OCI-LY3 (cell line): ENCODE measurements at regions not wholly inside any gene's neighbourhood (a gene's known extent, or its start where the extent isn't known, plus 50 kb on each side); places are given as distances from the start of the nearest gene placed in this dataset.
"Not testable (repeated sequence)": the region's sequence is repeated elsewhere in the genome, so short reads cannot be mapped to it uniquely, and the experiment has no call there.

Source experiments
- H2AFZ ChIP-seq: fragments of 200-600, 300-600 bp; shearing (Covaris generic); 2 replicates; pipeline ENCODE4 v1.6.0; 2014; ENCODE audit warnings: antibody characterized with exemption, low read depth, low read length
- H3K27ac ChIP-seq: fragments of 200-600, 300-600 bp; sonication (generic); 2 replicates; pipeline ENCODE4 v1.5.1; 2014; ENCODE audit warnings: mild to moderate bottlenecking, low read length, moderate library complexity, mixed read lengths
- H3K27me3 ChIP-seq: fragments of 200-600, 300-600 bp; sonication (generic); 2 replicates; pipeline ENCODE4 v1.6.1; 2014; ENCODE audit warnings: low read depth, low read length, mixed read lengths
- H3K36me3 ChIP-seq: fragments of 200-600, 300-600 bp; sonication (generic); replicated peaks from 2 replicates; pipeline ENCODE3; 2014; ENCODE audit warnings: low read depth, low read length, mixed read lengths
- H3K4me1 ChIP-seq: fragments of 300-600, 200-600 bp; sonication (generic); 2 replicates; pipeline ENCODE4 v1.6.1; 2014; ENCODE audit warnings: low read length, mixed read lengths
- H3K4me2 ChIP-seq: fragments of 200-600, 300-600 bp; sonication (generic); 2 replicates; pipeline ENCODE4 v1.6.1; 2014; ENCODE audit warnings: low read length, mixed read lengths
- H3K4me3 ChIP-seq: fragments of 300-600, 200-600 bp; sonication (generic); 2 replicates; pipeline ENCODE4 v1.5.1; 2014; ENCODE audit warnings: antibody characterized with exemption, mild to moderate bottlenecking, low read length, moderate library complexity
- H3K79me2 ChIP-seq: fragments of 300-600, 200-600 bp; shearing (Covaris generic); 2 replicates; pipeline ENCODE4 v1.6.1; 2014; ENCODE audit warnings: mild to moderate bottlenecking, low read length, mixed read lengths
- H3K9ac ChIP-seq: fragments of 300-600, 200-600 bp; shearing (Covaris generic); 2 replicates; pipeline ENCODE4 v1.6.0; 2014; ENCODE audit warnings: mild to moderate bottlenecking, low read length, moderate library complexity
- H3K9me3 ChIP-seq: fragments of 200-600, 300-600 bp; shearing (Covaris generic); 2 replicates; pipeline ENCODE4 v1.6.1; 2014; ENCODE audit warnings: low read length, mixed read lengths; ENCODE audit not compliant: insufficient read depth
- H4K20me1 ChIP-seq: fragments of 200-600, 300-600 bp; sonication (generic); 2 replicates; pipeline ENCODE4 v1.6.1; 2016; ENCODE audit warnings: low read length, mixed read lengths; ENCODE audit not compliant: insufficient read depth
- EZH2phosphoT487 ChIP-seq: fragments of 200-600 bp; shearing (Covaris generic); IDR thresholded peaks from 2 replicates; pipeline ENCODE4 v1.6.1; 2018; ENCODE audit warnings: antibody characterized with exemption, mixed run types, low read depth
- TF ChIP-seq, protein P1 (sequence below): fragments of 200-600, 300-600 bp; sonication (generic); IDR thresholded peaks from 2 replicates; pipeline ENCODE4 v1.5.1; 2014; ENCODE audit warnings: antibody characterized with exemption, low read length, low read depth

GRCh38 chr2:84065857-84066256 lies 393.2 kb downstream of the SUCLG1 start:
- Histone ChIP-seq H3K79me2 (no peaks in the 10 kb centered on the region), H2AFZ (no peak overlapping the region), H3K4me1 (no peaks in the 10 kb centered on the region), H3K4me3 (no peak overlapping the region), H4K20me1 (no peaks in the 10 kb centered on the region), H3K27ac (no peak overlapping the region), H3K27me3 (no peaks in the 10 kb centered on the region), H3K36me3 (no peaks in the 10 kb centered on the region), H3K9me3 (no peaks in the 10 kb centered on the region), H3K4me2 (no peak overlapping the region), H3K9ac (no peak overlapping the region)
- no peak for TF ChIP-seq EZH2phosphoT487
- TF ChIP-seq, protein P1, sequence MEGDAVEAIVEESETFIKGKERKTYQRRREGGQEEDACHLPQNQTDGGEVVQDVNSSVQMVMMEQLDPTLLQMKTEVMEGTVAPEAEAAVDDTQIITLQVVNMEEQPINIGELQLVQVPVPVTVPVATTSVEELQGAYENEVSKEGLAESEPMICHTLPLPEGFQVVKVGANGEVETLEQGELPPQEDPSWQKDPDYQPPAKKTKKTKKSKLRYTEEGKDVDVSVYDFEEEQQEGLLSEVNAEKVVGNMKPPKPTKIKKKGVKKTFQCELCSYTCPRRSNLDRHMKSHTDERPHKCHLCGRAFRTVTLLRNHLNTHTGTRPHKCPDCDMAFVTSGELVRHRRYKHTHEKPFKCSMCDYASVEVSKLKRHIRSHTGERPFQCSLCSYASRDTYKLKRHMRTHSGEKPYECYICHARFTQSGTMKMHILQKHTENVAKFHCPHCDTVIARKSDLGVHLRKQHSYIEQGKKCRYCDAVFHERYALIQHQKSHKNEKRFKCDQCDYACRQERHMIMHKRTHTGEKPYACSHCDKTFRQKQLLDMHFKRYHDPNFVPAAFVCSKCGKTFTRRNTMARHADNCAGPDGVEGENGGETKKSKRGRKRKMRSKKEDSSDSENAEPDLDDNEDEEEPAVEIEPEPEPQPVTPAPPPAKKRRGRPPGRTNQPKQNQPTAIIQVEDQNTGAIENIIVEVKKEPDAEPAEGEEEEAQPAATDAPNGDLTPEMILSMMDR: no peak

- no peaks in the 10 kb centered on the region for H3K9me3 ChIP-seq
- TF ChIP-seq, protein P1: no peak
- no peak for TF ChIP-seq EZH2phosphoT487
Measured at GRCh38 chr2:84057917-84058560, 401.0 kb downstream of the SUCLG1 start.

GRCh38 chr2:84055816-84056215 lies 403.3 kb downstream of the SUCLG1 start:
- Histone ChIP-seq H3K27ac (no peak overlapping the region), H3K4me1 (no peaks in the 10 kb centered on the region)
- TF ChIP-seq, protein P1: no peak
- TF ChIP-seq EZH2phosphoT487: no peak

More at GRCh38 chr2:84057917-84058560, 401.0 kb downstream of the SUCLG1 start:
- Histone ChIP-seq H2AFZ (no peak overlapping the region), H3K4me3 (no peak overlapping the region), H4K20me1 (no peaks in the 10 kb centered on the region), H3K36me3 (no peaks in the 10 kb centered on the region), H3K27me3 (no peaks in the 10 kb centered on the region), H3K27ac (no peak overlapping the region), H3K4me2 (no peak overlapping the region), H3K9ac (no peak overlapping the region), H3K4me1 (no peaks in the 10 kb centered on the region), H3K79me2 (no peaks in the 10 kb centered on the region)

GRCh38 chr2:84054577-84054976 lies 404.5 kb downstream of the SUCLG1 start:
- H3K27me3 ChIP-seq, H3K36me3 ChIP-seq, H3K27ac ChIP-seq, H4K20me1 ChIP-seq, H3K79me2 ChIP-seq, H3K4me3 ChIP-seq, H3K4me1 ChIP-seq, H3K4me2 ChIP-seq, H3K9me3 ChIP-seq, H2AFZ ChIP-seq, H3K9ac ChIP-seq: not testable (repeated sequence)

More at GRCh38 chr2:84055816-84056215, 403.3 kb downstream of the SUCLG1 start:
- H3K79me2 ChIP-seq: no peaks in the 10 kb centered on the region
- no peak overlapping the region for H3K9ac ChIP-seq
- no peak overlapping the region for H2AFZ ChIP-seq
- H4K20me1 ChIP-seq: no peaks in the 10 kb centered on the region
- no peaks in the 10 kb centered on the region for H3K27me3 ChIP-seq
- H3K4me3 ChIP-seq: no peak overlapping the region
- H3K36me3 ChIP-seq: no peaks in the 10 kb centered on the region
- no peaks in the 10 kb centered on the region for H3K9me3 ChIP-seq
- no peak overlapping the region for H3K4me2 ChIP-seq
